ENCODE measurements at regions not wholly inside any gene's neighbourhood (a gene's known extent, or its start where the extent isn't known, plus 50 kb on each side); places are given as distances from the start of the nearest gene placed in this dataset.
"Not testable (repeated sequence)": the region's sequence is repeated elsewhere in the genome, so short reads cannot be mapped to it uniquely, and the experiment has no call there.

GRCh38 chr9:85487872-85488271 is 253.9 kb downstream of the AGTPBP1 start:
- peak; percentile 53 for ATAC-seq

GRCh38 chr9:85484235-85484634 is 257.5 kb downstream of the AGTPBP1 start:
- ATAC-seq, result peak; percentile 81

GRCh38 chr9:85483208-85483607 is 258.5 kb downstream of the AGTPBP1 start:
- no peak for ATAC-seq

GRCh38 chr9:85479305-85479704 is 262.4 kb downstream of the AGTPBP1 start:
- no peak for ATAC-seq

- no peak for ATAC-seq
Measured at GRCh38 chr9:85478847-85479246, 262.9 kb downstream of the AGTPBP1 start.

- ATAC-seq, result not testable (repeated sequence)
Measured at GRCh38 chr9:85474896-85475295, 266.9 kb downstream of the AGTPBP1 start.

- no peak for ATAC-seq
Measured at GRCh38 chr9:85471791-85472190, 270.0 kb downstream of the AGTPBP1 start.

GRCh38 chr9:85469041-85469440 is 272.7 kb downstream of the AGTPBP1 start:
- ATAC-seq, result no peak

GRCh38 chr9:85466834-85467233 is 274.9 kb downstream of the AGTPBP1 start:
- no peak for ATAC-seq

GRCh38 chr9:85458114-85458864 is 283.5 kb downstream of the AGTPBP1 start:
- ATAC-seq, result not testable (repeated sequence)

- peak; percentile 35 for ATAC-seq
Measured at GRCh38 chr9:85453850-85454249, 287.9 kb downstream of the AGTPBP1 start.

GRCh38 chr9:85452841-85453240 is 288.9 kb downstream of the AGTPBP1 start:
- no peak for ATAC-seq

GRCh38 chr9:85451680-85452079 is 290.1 kb downstream of the AGTPBP1 start:
- ATAC-seq, result no peak

- no peak for ATAC-seq
Measured at GRCh38 chr9:85445887-85446286, 295.9 kb downstream of the AGTPBP1 start.

- ATAC-seq, result no peak
Measured at GRCh38 chr9:85444243-85444642, 297.5 kb downstream of the AGTPBP1 start.

GRCh38 chr9:85443190-85443598 is 298.6 kb downstream of the AGTPBP1 start:
- no peak for ATAC-seq

- ATAC-seq, result no peak
Measured at GRCh38 chr9:85439791-85440190, 302.0 kb downstream of the AGTPBP1 start.

GRCh38 chr9:85433956-85434355 is 307.8 kb downstream of the AGTPBP1 start:
- ATAC-seq, result not testable (repeated sequence)

GRCh38 chr9:85433551-85433950 is 308.2 kb downstream of the AGTPBP1 start:
- not testable (repeated sequence) for ATAC-seq

- peak; percentile 70 for ATAC-seq
Measured at GRCh38 chr9:85433046-85433445, 308.7 kb downstream of the AGTPBP1 start.

GRCh38 chr9:85432599-85432998 is 309.2 kb downstream of the AGTPBP1 start:
- peak; percentile 75 for ATAC-seq

GRCh38 chr9:85431339-85432102 is 310.2 kb downstream of the AGTPBP1 start:
- peak; percentile 58 for ATAC-seq

- ATAC-seq, result no peak
Measured at GRCh38 chr9:85430659-85431338, 311.0 kb downstream of the AGTPBP1 start.
